ENCODE measurements at regions not wholly inside any gene's neighbourhood (a gene's known extent, or its start where the extent isn't known, plus 50 kb on each side); places are given as distances from the start of the nearest gene placed in this dataset.
"Not testable (repeated sequence)": the region's sequence is repeated elsewhere in the genome, so short reads cannot be mapped to it uniquely, and the experiment has no call there.

GRCh38 chr20:50330504-50331313, 140.1 kb downstream of the CEBPB start:
- no peak for DNase-seq

GRCh38 chr20:50331469-50332363, 141.1 kb downstream of the CEBPB start:
- no peak for DNase-seq

- DNase-seq = peak in 1 of 2 experiments; percentile 67
Measured at GRCh38 chr20:50332491-50332980, 141.9 kb downstream of the CEBPB start.

- no peak for DNase-seq
Measured at GRCh38 chr20:50333131-50333670, 142.6 kb downstream of the CEBPB start.

- no peak for DNase-seq
Measured at GRCh38 chr20:50333812-50334211, 143.2 kb downstream of the CEBPB start.

- not testable (repeated sequence) for DNase-seq
Measured at GRCh38 chr20:50334512-50334911, 143.9 kb downstream of the CEBPB start.

- peak; percentile 87 to 95 for DNase-seq
Measured at GRCh38 chr20:50335105-50335504, 144.5 kb downstream of the CEBPB start.

GRCh38 chr20:50335866-50336265, 145.2 kb downstream of the CEBPB start:
- DNase-seq = no peak

GRCh38 chr20:50336661-50337060, 146.0 kb downstream of the CEBPB start:
- DNase-seq = no peak

- no peak for DNase-seq
Measured at GRCh38 chr20:50337521-50338466, 147.2 kb downstream of the CEBPB start.

GRCh38 chr20:50338479-50339391, 148.1 kb downstream of the CEBPB start:
- no peak for DNase-seq

- DNase-seq = no peak
Measured at GRCh38 chr20:50339466-50339901, 148.9 kb downstream of the CEBPB start.

GRCh38 chr20:50340541-50340940, 149.9 kb downstream of the CEBPB start:
- no peak for DNase-seq

GRCh38 chr20:50341050-50341449, 150.4 kb downstream of the CEBPB start:
- no peak for DNase-seq

GRCh38 chr20:50341880-50342637, 151.4 kb downstream of the CEBPB start:
- DNase-seq = no peak

GRCh38 chr20:50342638-50343102, 152.0 kb downstream of the CEBPB start:
- DNase-seq = no peak

- DNase-seq = no peak
Measured at GRCh38 chr20:50343125-50343489, 152.5 kb downstream of the CEBPB start.

- no peak for DNase-seq
Measured at GRCh38 chr20:50343490-50344179, 153.0 kb downstream of the CEBPB start.

Measured in NCI-H524 (cell line).